Lung (tissue), 11 donors: ENCODE measurements at regions not wholly inside any gene's neighbourhood (a gene's known extent, or its start where the extent isn't known, plus 50 kb on each side); places are given as distances from the start of the nearest gene placed in this dataset.

Experiments
- ATAC-seq: fragments of 200-7000 bp; cut with Tn5 transposase; one replicate; pipeline ENCODE4 v1.9.1; 2020; ENCODE audit warnings: moderate number of reproducible peaks; ENCODE audit not compliant: insufficient read depth, low FRiP score
- DNase-seq, 3 donors: peaks; one replicate each; pipeline ENCODE4 v3.0.0-alpha.2; 2013 to 2017
- H3K27ac ChIP-seq, 2 donors: one replicate each; pipeline ENCODE4 v1.5.1; 2013; ENCODE audit warnings: mild to moderate bottlenecking in 2 of 2, moderate library complexity in 2 of 2, control low read depth in 1 of 2, inconsistent platforms in 1 of 2, low read depth in 1 of 2, low read length in 1 of 2
- H3K27me3 ChIP-seq, 3 donors: one replicate each; pipeline ENCODE4 v1.5.1; 2013; ENCODE audit warnings: low read length in 2 of 3; ENCODE audit not compliant: control insufficient read depth in 3 of 3, insufficient read depth in 3 of 3
- H3K36me3 ChIP-seq, 4 donors: one replicate each; pipeline ENCODE4 v1.5.1; 2013; ENCODE audit warnings: low read length in 4 of 4, mild to moderate bottlenecking in 1 of 4, moderate library complexity in 1 of 4; ENCODE audit not compliant: control insufficient read depth in 4 of 4, insufficient read depth in 4 of 4
- H3K4me1 ChIP-seq, 5 donors: one replicate each; pipeline ENCODE4 v1.5.1; 2013; ENCODE audit warnings: low read length in 5 of 5, mild to moderate bottlenecking in 2 of 5, moderate library complexity in 1 of 5; ENCODE audit not compliant: control insufficient read depth in 5 of 5, insufficient read depth in 5 of 5
- H3K4me3 ChIP-seq: one replicate; pipeline ENCODE4 v1.5.1; 2013; ENCODE audit warnings: mild to moderate bottlenecking, control low read depth, moderate library complexity
- H3K9ac ChIP-seq, 2 donors: one replicate each; pipeline ENCODE4 v1.5.1; 2013; ENCODE audit warnings: low read length in 2 of 2, control low read depth in 1 of 2; ENCODE audit not compliant: insufficient read depth in 1 of 2
- H3K9me3 ChIP-seq, 4 donors: one replicate each; pipeline ENCODE4 v1.5.1; 2013; ENCODE audit warnings: low read length in 3 of 4, mild to moderate bottlenecking in 1 of 4, moderate library complexity in 1 of 4; ENCODE audit not compliant: control insufficient read depth in 4 of 4, insufficient read depth in 3 of 4
- CTCF ChIP-seq: IDR thresholded peaks from 2 replicates; pipeline ENCODE4 v1.5.1; 2012; ENCODE audit warnings: mild to moderate bottlenecking; ENCODE audit errors: control extremely low read depth, extremely low read depth
- WGBS, 2 donors: extraction: QIAGEN DNeasy Blood & Tissue Kit; methylation state at CpG; one replicate each; pipeline ENCODE4 v1.1.7; 2013; 5-methylcytosine and 5-hydroxymethylcytosine counted together
- donor health status: control.
- donor health status: control.
- donor health status: Bipolar disorder and iron deficiency.
- donor health status: healthy.
- donor health status: DM: yes; HTN: yes; CAD: no.

GRCh38 chr11:69879729-69880005 is 60.5 kb upstream of the FGF3 start:
- no peak for TF ChIP-seq CTCF
- Histone ChIP-seq H3K36me3 (no peaks in the 10 kb centered on the region), H3K9me3 (peaks cover 0 to 2% (median 0%) of the 10 kb centered on the region in 4 donors), H3K27ac (no peak overlapping the region), H3K9ac (no peak overlapping the region), H3K4me3 (no peak overlapping the region), H3K4me1 (no peaks in the 10 kb centered on the region), H3K27me3 (no peaks in the 10 kb centered on the region)
- DNase-seq = no peak
- ATAC-seq = no peak
- 53 to 67% methylated on average over 5 of the region's 5 CpGs for WGBS, 2 donors

- 79 to 82% methylated on average over 18 of the region's 18 CpGs for whole genome bisulfite sequencing, 2 donors
These were observed 61.0 kb upstream of the FGF3 start for GRCh38 chr11:69880041-69880825.

GRCh38 chr11:69880826-69881445 is 61.7 kb upstream of the FGF3 start:
- 88 to 90% methylated on average over 10 of the region's 10 CpGs for WGBS, 2 donors

More at GRCh38 chr11:69880041-69880825, 61.0 kb upstream of the FGF3 start:
- Histone ChIP-seq H3K27me3 (no peaks in the 10 kb centered on the region), H3K4me3 (no peak overlapping the region), H3K27ac (no peak overlapping the region), H3K9ac (no peak overlapping the region), H3K4me1 (no peaks in the 10 kb centered on the region), H3K36me3 (no peaks in the 10 kb centered on the region), H3K9me3 (peaks cover 0 to 2% (median 0%) of the 10 kb centered on the region in 4 donors)
- DNase-seq (no peak), ATAC-seq (no peak)
- TF ChIP-seq CTCF = no peak

More at GRCh38 chr11:69880826-69881445, 61.7 kb upstream of the FGF3 start:
- peaks cover 0 to 2% (median 0%) of the 10 kb centered on the region in 4 donors for H3K9me3 ChIP-seq
- H3K27ac ChIP-seq = no peak overlapping the region
- no peak for TF ChIP-seq CTCF
- H3K27me3 ChIP-seq = no peaks in the 10 kb centered on the region
- DNase-seq = no peak
- H3K4me1 ChIP-seq = no peaks in the 10 kb centered on the region
- H3K9ac ChIP-seq = no peak overlapping the region
- H3K4me3 ChIP-seq = no peak overlapping the region
- H3K36me3 ChIP-seq = no peaks in the 10 kb centered on the region
- no peak for ATAC-seq
